Glutamatergic neuron (in vitro differentiated cells): ENCODE measurements at regions not wholly inside any gene's neighbourhood (a gene's known extent, or its start where the extent isn't known, plus 50 kb on each side); places are given as distances from the start of the nearest gene placed in this dataset.

Experiments used
- DNase-seq: peaks from one replicate; pipeline ENCODE4 v3.0.0; 2022
- H3K27ac Mint-ChIP-seq: one replicate; pipeline ENCODE4 v1.8.0; 2020; ENCODE audit warnings: mild to moderate bottlenecking, mixed read lengths, inconsistent platforms; ENCODE audit not compliant: unreplicated experiment
- H3K27me3 Mint-ChIP-seq: one replicate; pipeline ENCODE4 v1.8.0; 2020; ENCODE audit warnings: mild to moderate bottlenecking, moderate library complexity, mixed read lengths, inconsistent platforms; ENCODE audit not compliant: unreplicated experiment
- H3K36me3 Mint-ChIP-seq: one replicate; pipeline ENCODE4 v1.8.0; 2020; ENCODE audit warnings: mild to moderate bottlenecking, mixed read lengths, inconsistent platforms; ENCODE audit not compliant: unreplicated experiment
- H3K4me1 Mint-ChIP-seq: one replicate; pipeline ENCODE4 v1.8.0; 2020; ENCODE audit warnings: mild to moderate bottlenecking, low read depth, mixed read lengths, inconsistent platforms; ENCODE audit not compliant: unreplicated experiment
- H3K4me3 Mint-ChIP-seq: one replicate; pipeline ENCODE4 v1.8.0; 2020; ENCODE audit warnings: mild to moderate bottlenecking, mixed read lengths, inconsistent platforms; ENCODE audit not compliant: unreplicated experiment
- H3K9me3 Mint-ChIP-seq: one replicate; pipeline ENCODE4 v1.8.0; 2020; ENCODE audit warnings: mild to moderate bottlenecking, moderate library complexity, mixed read lengths, inconsistent platforms; ENCODE audit not compliant: unreplicated experiment
- TF ChIP-seq, protein P1 (sequence below): fragments of 200-600 bp; sonication (generic); IDR thresholded peaks from one replicate; pipeline ENCODE4 v1.5.0; 2021; ENCODE audit not compliant: partially characterized antibody, unreplicated experiment

DNA sequence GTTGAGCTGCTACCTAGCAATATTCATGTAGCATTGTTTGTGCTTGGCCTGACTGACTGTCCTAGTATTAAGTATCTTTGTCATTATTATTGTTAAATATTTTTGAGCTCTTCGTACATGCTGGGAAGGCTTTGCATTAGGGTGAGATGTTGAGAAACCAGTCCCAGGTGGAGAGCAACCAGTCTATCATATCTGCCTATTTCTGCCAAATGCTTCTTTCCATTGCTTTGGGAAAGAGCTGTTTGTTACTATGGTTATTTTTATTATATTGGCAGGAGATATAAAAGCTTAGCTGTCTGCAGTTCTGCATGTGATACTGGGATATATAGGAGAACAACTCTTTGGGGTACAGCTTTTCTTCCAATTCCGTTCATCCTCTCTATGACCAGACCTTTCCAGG is 85.1 kb downstream of the CLDN17 start:
- DNase-seq, result no peak
- Mint-ChIP-seq H3K9me3 (no peaks in the 10 kb centered on the region), H3K4me3 (no peak overlapping the region), H3K36me3 (peaks cover 4% of the 10 kb centered on the region), H3K27ac (no peak overlapping the region), H3K27me3 (no peaks in the 10 kb centered on the region), H3K4me1 (no peaks in the 10 kb centered on the region)
- TF ChIP-seq, protein P1, sequence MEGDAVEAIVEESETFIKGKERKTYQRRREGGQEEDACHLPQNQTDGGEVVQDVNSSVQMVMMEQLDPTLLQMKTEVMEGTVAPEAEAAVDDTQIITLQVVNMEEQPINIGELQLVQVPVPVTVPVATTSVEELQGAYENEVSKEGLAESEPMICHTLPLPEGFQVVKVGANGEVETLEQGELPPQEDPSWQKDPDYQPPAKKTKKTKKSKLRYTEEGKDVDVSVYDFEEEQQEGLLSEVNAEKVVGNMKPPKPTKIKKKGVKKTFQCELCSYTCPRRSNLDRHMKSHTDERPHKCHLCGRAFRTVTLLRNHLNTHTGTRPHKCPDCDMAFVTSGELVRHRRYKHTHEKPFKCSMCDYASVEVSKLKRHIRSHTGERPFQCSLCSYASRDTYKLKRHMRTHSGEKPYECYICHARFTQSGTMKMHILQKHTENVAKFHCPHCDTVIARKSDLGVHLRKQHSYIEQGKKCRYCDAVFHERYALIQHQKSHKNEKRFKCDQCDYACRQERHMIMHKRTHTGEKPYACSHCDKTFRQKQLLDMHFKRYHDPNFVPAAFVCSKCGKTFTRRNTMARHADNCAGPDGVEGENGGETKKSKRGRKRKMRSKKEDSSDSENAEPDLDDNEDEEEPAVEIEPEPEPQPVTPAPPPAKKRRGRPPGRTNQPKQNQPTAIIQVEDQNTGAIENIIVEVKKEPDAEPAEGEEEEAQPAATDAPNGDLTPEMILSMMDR, result no peak

DNA sequence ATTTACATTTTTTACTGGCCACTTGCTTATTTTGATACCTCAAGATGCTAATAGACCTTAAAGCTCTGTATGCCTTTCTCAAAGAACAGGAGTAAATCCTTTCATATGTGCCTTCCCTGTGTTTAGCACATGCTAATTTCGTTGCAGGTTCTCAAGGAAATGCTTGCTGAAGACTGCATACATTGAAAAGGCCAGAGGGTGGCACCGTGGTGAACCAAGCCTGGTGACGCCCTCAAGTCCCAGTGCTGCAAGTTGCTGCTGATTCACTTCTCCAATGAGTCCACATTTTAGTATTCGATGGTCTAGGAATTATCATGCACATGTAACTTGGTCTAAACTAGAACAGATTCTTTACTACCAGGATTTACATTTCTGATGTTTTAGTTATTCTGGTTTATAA is 94.1 kb downstream of the CLDN17 start:
- Mint-ChIP-seq H3K36me3 (peaks cover 10% of the 10 kb centered on the region), H3K27ac (no peak overlapping the region), H3K27me3 (no peaks in the 10 kb centered on the region), H3K4me1 (no peaks in the 10 kb centered on the region), H3K9me3 (no peaks in the 10 kb centered on the region), H3K4me3 (no peak overlapping the region)
- TF ChIP-seq, protein P1, result no peak
- peak; percentile 42 for DNase-seq

DNA sequence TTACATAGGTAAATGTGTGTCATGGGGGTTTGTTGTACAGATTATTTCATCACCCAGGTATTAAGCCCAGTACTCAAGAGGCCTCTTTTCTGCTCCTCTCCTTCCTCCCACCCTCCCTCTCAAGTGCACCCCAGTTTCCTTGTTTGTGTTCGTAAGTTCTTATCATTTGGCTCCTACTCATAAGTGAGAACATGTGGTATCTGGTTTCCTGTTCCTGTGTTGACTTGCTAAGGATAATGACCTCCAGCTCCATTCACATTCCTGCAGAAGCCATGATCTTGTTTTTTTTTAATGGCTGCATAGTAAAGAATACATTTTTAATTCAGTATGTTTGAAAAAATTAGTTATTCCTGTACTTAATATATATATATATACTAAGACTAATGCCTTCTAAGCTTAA is 107.7 kb downstream of the CLDN17 start:
- DNase-seq, result no peak
- H3K36me3 Mint-ChIP-seq, result no peaks in the 10 kb centered on the region
- H3K4me1 Mint-ChIP-seq, result peaks cover 3% of the 10 kb centered on the region
- H3K4me3 Mint-ChIP-seq, result no peak overlapping the region
- no peaks in the 10 kb centered on the region for H3K27me3 Mint-ChIP-seq
- no peak overlapping the region for H3K27ac Mint-ChIP-seq
- H3K9me3 Mint-ChIP-seq, result peaks cover 2% of the 10 kb centered on the region
- TF ChIP-seq, protein P1, result no peak

DNA sequence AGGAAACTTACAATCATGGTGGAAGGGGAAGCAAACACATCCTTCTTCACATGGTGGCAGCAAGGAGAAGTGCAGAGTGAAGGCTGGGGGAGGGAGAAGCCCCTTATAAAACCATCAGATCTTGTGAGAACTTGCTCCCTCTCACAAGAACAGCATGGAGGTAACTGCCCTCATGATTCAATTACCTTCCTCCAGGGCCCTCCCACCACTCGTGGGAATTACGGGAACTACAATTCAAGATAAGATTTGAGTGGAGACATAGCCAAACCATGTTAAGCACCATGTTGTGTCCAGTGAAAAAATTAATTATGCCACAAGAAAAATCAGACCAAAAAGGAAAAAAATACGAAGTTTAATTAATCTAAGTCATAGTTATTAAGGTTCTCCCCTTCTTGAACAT is 109.5 kb downstream of the CLDN17 start:
- H3K4me3 Mint-ChIP-seq, result no peak overlapping the region
- H3K9me3 Mint-ChIP-seq, result peaks cover 2% of the 10 kb centered on the region
- no peak overlapping the region for H3K27ac Mint-ChIP-seq
- peaks cover 3% of the 10 kb centered on the region for H3K4me1 Mint-ChIP-seq
- TF ChIP-seq, protein P1, result no peak
- H3K27me3 Mint-ChIP-seq, result no peaks in the 10 kb centered on the region
- no peak for DNase-seq
- no peaks in the 10 kb centered on the region for H3K36me3 Mint-ChIP-seq

DNA sequence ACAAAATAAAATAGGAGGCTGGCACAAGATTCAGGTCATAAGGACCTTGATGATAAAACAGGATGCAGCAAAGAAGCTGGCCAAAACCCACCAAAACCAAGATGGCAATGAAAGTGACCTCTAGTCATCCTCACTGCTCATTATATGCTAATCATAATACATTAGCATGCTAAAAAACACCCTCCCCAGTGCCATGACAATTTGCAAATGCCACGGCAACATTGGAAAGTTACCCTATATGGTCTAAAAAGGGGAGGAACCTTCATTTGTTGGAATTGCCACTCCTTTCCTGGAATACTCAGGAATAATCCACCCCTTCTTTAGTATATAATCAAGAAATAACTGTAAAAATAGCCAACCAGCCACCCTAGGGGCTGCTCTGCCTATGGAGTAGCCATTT is 108.8 kb upstream of the GRIK1 start:
- TF ChIP-seq, protein P1, result no peak
- Mint-ChIP-seq H3K4me3 (no peak overlapping the region), H3K9me3 (peaks cover 2% of the 10 kb centered on the region), H3K27me3 (peaks cover 2% of the 10 kb centered on the region), H3K36me3 (no peaks in the 10 kb centered on the region), H3K27ac (no peak overlapping the region), H3K4me1 (peaks cover 11% of the 10 kb centered on the region)
- no peak for DNase-seq
